Esophagus muscularis mucosa (tissue), 4 donors: ENCODE measurements at regions not wholly inside any gene's neighbourhood (a gene's known extent, or its start where the extent isn't known, plus 50 kb on each side); places are given as distances from the start of the nearest gene placed in this dataset.

Experiments used
- DNase-seq: peaks from one replicate; pipeline ENCODE4 v3.0.0-alpha.2; 2017; ENCODE audit errors: extremely low spot score
- H3K27ac ChIP-seq, 4 donors: fragments of 200-600 bp; sonication (generic); replicated peaks in 1 of 4; 1 replicate in 3 of 4; 2 replicates in 1 of 4; pipeline ENCODE4 v1.5.1; 2016 to 2019; ENCODE audit warnings: mild to moderate bottlenecking in 1 of 4
- H3K27me3 ChIP-seq, 4 donors: fragments of 200-600 bp; sonication (generic); one replicate each; pipeline versions ENCODE4 v1.5.1 to v1.6.0; 2016 to 2019
- H3K36me3 ChIP-seq, 4 donors: fragments of 200-600 bp; sonication (generic); one replicate each; pipeline ENCODE4 v1.5.1; 2016 to 2019
- H3K4me1 ChIP-seq, 4 donors: fragments of 200-600 bp; sonication (generic); one replicate each; pipeline ENCODE4 v1.5.1; 2016 to 2019
- H3K4me3 ChIP-seq, 4 donors: fragments of 200-600 bp; sonication (generic); 1 replicate in 2 of 4; 2 replicates in 2 of 4; pipeline ENCODE4 v1.5.1; 2016 to 2019; ENCODE audit warnings: mild to moderate bottlenecking in 4 of 4, moderate library complexity in 1 of 4
- H3K9me3 ChIP-seq, 4 donors: fragments of 200-600 bp; sonication (generic); 1 replicate in 3 of 4; 2 replicates in 1 of 4; pipeline ENCODE4 v1.5.1; 2016 to 2019
- EP300 ChIP-seq: sonication (generic); formaldehyde crosslinking; IDR thresholded peaks from one replicate; pipeline ENCODE4 v1.6.1; 2017; ENCODE audit warnings: antibody characterized with exemption
- POLR2A ChIP-seq: fragments of 450-650 bp; IDR thresholded peaks from one replicate; pipeline ENCODE4 v1.6.1; 2017; ENCODE audit warnings: antibody characterized with exemption, moderate library complexity, mild to moderate bottlenecking, low read depth
- POLR2AphosphoS5 ChIP-seq, 2 donors: sonication (generic); formaldehyde crosslinking; IDR thresholded peaks; one replicate each; pipeline ENCODE4 v1.6.1; 2017; ENCODE audit warnings: antibody characterized with exemption in 2 of 2
- WGBS: methylation state at CpG from one replicate; pipeline ENCODE4 v1.1.5; 2018; 5-methylcytosine and 5-hydroxymethylcytosine counted together
- intact Hi-C: fragments of 100-400 bp; cut with DNase I; formaldehyde crosslinking; loops from one replicate; pipeline ENCODE4 v1.15.1; 2023
- TF ChIP-seq, protein P1 (sequence below), 3 experiments: fragments of 200-600 bp in 2 of 3; fragments of 450-650 bp in 1 of 3; sonication (generic) in 2 of 3; IDR thresholded peaks; one replicate each; pipeline ENCODE4 v1.5.1; 2017 to 2019; ENCODE audit warnings: antibody characterized with exemption in 3 of 3, mild to moderate bottlenecking in 2 of 3, moderate library complexity in 1 of 3

- Histone ChIP-seq H3K4me3 (no peak overlapping the region), H3K36me3 (no peaks in the 10 kb centered on the region), H3K27me3 (no peaks in the 10 kb centered on the region), H3K4me1 (peaks cover 0 to 3% (median 0%) of the 10 kb centered on the region in 4 donors), H3K27ac (no peak overlapping the region), H3K9me3 (peaks cover 0 to 22% (median 13%) of the 10 kb centered on the region in 4 donors)
- intact Hi-C loops: no loop called here
- TF ChIP-seq, protein P1, sequence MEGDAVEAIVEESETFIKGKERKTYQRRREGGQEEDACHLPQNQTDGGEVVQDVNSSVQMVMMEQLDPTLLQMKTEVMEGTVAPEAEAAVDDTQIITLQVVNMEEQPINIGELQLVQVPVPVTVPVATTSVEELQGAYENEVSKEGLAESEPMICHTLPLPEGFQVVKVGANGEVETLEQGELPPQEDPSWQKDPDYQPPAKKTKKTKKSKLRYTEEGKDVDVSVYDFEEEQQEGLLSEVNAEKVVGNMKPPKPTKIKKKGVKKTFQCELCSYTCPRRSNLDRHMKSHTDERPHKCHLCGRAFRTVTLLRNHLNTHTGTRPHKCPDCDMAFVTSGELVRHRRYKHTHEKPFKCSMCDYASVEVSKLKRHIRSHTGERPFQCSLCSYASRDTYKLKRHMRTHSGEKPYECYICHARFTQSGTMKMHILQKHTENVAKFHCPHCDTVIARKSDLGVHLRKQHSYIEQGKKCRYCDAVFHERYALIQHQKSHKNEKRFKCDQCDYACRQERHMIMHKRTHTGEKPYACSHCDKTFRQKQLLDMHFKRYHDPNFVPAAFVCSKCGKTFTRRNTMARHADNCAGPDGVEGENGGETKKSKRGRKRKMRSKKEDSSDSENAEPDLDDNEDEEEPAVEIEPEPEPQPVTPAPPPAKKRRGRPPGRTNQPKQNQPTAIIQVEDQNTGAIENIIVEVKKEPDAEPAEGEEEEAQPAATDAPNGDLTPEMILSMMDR (IDR thresholded peaks at IDR 0.05): no peak
- TF ChIP-seq POLR2AphosphoS5 (IDR thresholded peaks at IDR 0.05) (no peak), EP300 (no peak), POLR2A (no peak)
- no peak for DNase-seq
- WGBS: 77% methylated on average over 1 of the region's 1 CpG
Observed at GRCh38 chr1:219397511-219397910, 215.4 kb downstream of the ZC3H11B start.

DNA sequence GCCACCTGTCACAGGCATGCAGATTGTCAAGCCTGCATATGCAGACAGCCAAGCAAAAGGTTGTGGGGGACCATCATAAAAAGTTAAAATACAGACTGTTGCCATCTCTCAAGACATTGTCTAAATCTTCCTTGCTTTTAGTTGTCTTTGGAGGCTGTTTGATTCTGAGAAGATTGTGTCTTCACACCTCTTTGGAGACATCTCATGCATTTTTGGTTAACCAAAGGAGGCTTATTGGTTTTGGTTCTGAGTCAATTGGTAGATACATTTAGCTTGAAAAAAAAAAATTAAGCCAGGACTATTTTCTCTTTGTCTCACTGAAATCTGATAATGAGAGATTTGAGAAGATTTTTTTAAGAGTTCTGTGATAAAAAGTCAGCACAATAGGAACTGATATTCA is 217.6 kb downstream of the LYPLAL1 start:
- no peak overlapping the region for H3K4me3 ChIP-seq
- DNase-seq: no peak
- peaks cover 0 to 21% (median 12%) of the 10 kb centered on the region in 4 donors for H3K9me3 ChIP-seq
- intact Hi-C loops: no loop called here
- H3K27me3 ChIP-seq: no peaks in the 10 kb centered on the region
- TF ChIP-seq EP300 (no peak), POLR2A (no peak), POLR2AphosphoS5 (IDR thresholded peaks at IDR 0.05) (no peak)
- TF ChIP-seq, protein P1 (IDR thresholded peaks at IDR 0.05): no peak
- no peak overlapping the region for H3K27ac ChIP-seq
- no peaks in the 10 kb centered on the region for H3K36me3 ChIP-seq
- no peaks in the 10 kb centered on the region for H3K4me1 ChIP-seq

DNA sequence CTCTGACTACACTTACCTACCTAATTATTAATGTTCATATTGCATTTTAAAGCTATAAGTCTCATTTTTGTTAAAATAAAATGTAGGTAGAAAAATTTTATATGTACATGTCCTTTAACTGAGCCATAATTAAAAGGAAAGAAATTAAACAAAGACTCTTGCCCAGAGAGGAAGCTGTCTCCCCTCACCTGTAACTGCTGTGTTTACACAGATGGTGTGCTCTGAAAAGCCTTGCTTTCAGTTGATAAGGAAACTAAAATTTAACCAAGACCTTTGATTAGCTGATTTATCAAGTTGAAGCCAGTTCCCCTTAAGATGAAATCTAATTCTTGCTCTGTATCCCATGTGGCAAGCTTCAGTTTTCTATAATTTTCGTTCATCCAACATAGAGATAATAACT is 213.5 kb downstream of the LYPLAL1 start:
- Histone ChIP-seq H3K4me1 (no peaks in the 10 kb centered on the region), H3K27me3 (no peaks in the 10 kb centered on the region), H3K27ac (no peak overlapping the region), H3K4me3 (no peak overlapping the region), H3K9me3 (peaks cover 0 to 5% (median 2%) of the 10 kb centered on the region in 4 donors), H3K36me3 (no peaks in the 10 kb centered on the region)
- no peak for DNase-seq
- 73% methylated on average over 1 of the region's 1 CpG for WGBS
- intact Hi-C loops: loop anchor here (10.0 kb wide), 1 partner anchor 182 kb away; no protein-coding TSS in a partner anchor
- TF ChIP-seq POLR2A: no peak
- no peak for TF ChIP-seq EP300

GRCh38 chr1:219385787-219386427 is 212.2 kb downstream of the LYPLAL1 start:
- Histone ChIP-seq H3K9me3 (no peaks in the 10 kb centered on the region), H3K27ac (no peak overlapping the region), H3K4me3 (no peak overlapping the region), H3K27me3 (no peaks in the 10 kb centered on the region), H3K36me3 (no peaks in the 10 kb centered on the region), H3K4me1 (no peaks in the 10 kb centered on the region)
- intact Hi-C loops: loop anchor here (10.0 kb wide), 1 partner anchor 181 kb away; no protein-coding TSS in a partner anchor
- no peak for DNase-seq
- 80% methylated on average over 3 of the region's 3 CpGs for WGBS
- TF ChIP-seq EP300: no peak
- TF ChIP-seq, protein P1 (IDR thresholded peaks at IDR 0.05): peak; percentile 43 to 66 (median 53)
- TF ChIP-seq POLR2A: no peak
- no peak for TF ChIP-seq POLR2AphosphoS5 (IDR thresholded peaks at IDR 0.05)

DNA sequence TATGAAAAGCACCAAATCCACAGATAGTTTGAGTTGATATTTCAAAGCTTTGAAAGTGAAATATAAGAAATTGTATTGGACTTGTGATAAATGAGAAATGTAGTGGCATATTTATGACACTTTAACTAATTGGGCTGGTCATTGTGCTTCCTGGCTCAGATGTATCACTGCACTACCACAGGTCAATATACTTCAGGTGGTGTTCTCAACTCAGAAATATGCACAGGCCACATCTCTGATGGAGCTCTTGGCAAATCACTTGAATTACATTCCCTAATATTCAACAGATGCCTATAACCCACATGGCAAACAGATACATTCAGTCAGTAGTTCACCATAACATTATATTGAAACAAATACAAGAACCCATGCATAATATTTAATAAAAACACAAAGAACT is 209.6 kb downstream of the LYPLAL1 start:
- TF ChIP-seq POLR2AphosphoS5 (IDR thresholded peaks at IDR 0.05) (no peak), POLR2A (no peak)
- TF ChIP-seq, protein P1 (IDR thresholded peaks at IDR 0.05): no peak
- Histone ChIP-seq H3K36me3 (no peaks in the 10 kb centered on the region), H3K4me3 (no peak overlapping the region), H3K4me1 (no peaks in the 10 kb centered on the region), H3K27ac (no peak overlapping the region), H3K27me3 (no peaks in the 10 kb centered on the region), H3K9me3 (no peaks in the 10 kb centered on the region)
- no peak for DNase-seq
- intact Hi-C loops: loop anchor here (10.0 kb wide), 1 partner anchor 178 kb away; no protein-coding TSS in a partner anchor
